A673 (cell line): ENCODE measurements at regions not wholly inside any gene's neighbourhood (a gene's known extent, or its start where the extent isn't known, plus 50 kb on each side); places are given as distances from the start of the nearest gene placed in this dataset.

ENCODE experiments used
- EZH2 ChIP-seq: fragments of 200-600 bp; sonication (generic); IDR thresholded peaks from 2 replicates; pipeline ENCODE4 v1.6.1; 2017; ENCODE audit warnings: borderline replicate concordance, low read depth, mild to moderate bottlenecking, mixed read lengths, antibody characterized with exemption, low read length; ENCODE audit not compliant: poor library complexity, severe bottlenecking
- TF ChIP-seq, protein P1 (sequence below): fragments of 300-800, 200-600 bp; sonication (generic); conservative IDR thresholded peaks from 2 replicates; pipeline ENCODE4 v1.5.1; 2017; ENCODE audit warnings: low read depth, mild to moderate bottlenecking, antibody characterized with exemption, low read length, moderate library complexity, mixed read lengths

DNA sequence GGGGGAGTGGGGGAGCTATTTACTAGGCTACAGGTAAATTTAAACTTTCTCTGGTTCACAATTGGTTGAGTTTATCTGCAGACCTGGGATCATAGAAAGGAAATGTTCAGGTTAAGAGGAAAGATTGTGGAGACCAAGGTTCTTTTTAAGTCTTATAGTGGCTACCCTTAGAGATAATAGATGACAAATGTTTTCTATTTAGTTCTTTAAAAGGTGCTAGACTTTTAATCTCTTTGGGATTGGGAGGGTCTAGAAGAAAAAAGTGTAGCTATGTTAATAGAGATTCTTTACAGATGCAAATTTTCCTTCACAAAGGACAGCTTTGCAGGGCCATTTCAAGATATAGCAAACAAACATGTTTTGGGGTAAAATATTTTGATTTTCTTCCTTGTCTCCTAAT, 76.0 kb downstream of the TEX13C start:
- TF ChIP-seq, protein P1, sequence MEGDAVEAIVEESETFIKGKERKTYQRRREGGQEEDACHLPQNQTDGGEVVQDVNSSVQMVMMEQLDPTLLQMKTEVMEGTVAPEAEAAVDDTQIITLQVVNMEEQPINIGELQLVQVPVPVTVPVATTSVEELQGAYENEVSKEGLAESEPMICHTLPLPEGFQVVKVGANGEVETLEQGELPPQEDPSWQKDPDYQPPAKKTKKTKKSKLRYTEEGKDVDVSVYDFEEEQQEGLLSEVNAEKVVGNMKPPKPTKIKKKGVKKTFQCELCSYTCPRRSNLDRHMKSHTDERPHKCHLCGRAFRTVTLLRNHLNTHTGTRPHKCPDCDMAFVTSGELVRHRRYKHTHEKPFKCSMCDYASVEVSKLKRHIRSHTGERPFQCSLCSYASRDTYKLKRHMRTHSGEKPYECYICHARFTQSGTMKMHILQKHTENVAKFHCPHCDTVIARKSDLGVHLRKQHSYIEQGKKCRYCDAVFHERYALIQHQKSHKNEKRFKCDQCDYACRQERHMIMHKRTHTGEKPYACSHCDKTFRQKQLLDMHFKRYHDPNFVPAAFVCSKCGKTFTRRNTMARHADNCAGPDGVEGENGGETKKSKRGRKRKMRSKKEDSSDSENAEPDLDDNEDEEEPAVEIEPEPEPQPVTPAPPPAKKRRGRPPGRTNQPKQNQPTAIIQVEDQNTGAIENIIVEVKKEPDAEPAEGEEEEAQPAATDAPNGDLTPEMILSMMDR = no peak
- TF ChIP-seq EZH2 = no peak
